ENCODE measurements at regions not wholly inside any gene's neighbourhood (a gene's known extent, or its start where the extent isn't known, plus 50 kb on each side); places are given as distances from the start of the nearest gene placed in this dataset.

DNA sequence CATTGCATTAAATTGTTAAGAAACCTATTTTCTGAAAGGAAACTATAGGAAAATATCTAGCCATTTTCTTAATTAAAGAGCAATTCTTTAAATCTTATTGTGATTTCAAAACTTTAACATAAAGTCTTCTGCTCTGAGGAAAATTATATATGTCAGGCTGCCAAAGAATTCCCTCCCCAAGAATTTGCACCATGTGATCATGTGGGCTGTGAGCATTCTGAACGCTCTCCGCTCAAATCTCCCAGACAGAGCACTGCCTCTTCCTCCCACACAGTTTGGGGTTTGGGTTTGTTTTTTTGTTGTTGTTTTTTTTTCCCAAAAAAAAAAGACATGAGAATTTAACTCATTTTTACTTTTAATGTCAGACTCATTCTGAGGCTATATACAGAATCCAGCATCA is 155.9 kb upstream of the PALMD start:
- ChIA-PET CTCF (no interaction called here), POLR2A (no interaction called here)
- ATAC-seq (no peak), DNase-seq (no peak)
- intact Hi-C loops (cut with micrococcal nuclease): no loop called here
- Mint-ChIP-seq H3K27me3 (peaks cover 12 to 23% (median 21%) of the 10 kb centered on the region in 5 donors), H3K27ac (no peak overlapping the region), H3K36me3 (no peaks in the 10 kb centered on the region), H3K4me3 (no peak overlapping the region), H3K4me1 (no peaks in the 10 kb centered on the region), H3K9me3 (no peaks in the 10 kb centered on the region)
- Histone ChIP-seq H3K4me1 (ENCODE audit: control insufficient read depth in 2 of 2, insufficient read depth in 2 of 2, low read length in 2 of 2) (no peaks in the 10 kb centered on the region), H3K9me3 (ENCODE audit: control insufficient read depth in 2 of 3, low read length in 3 of 3) (no peaks in the 10 kb centered on the region), H3K4me3 (ENCODE audit: low read length) (no peak overlapping the region), H3K27me3 (ENCODE audit: control insufficient read depth in 2 of 2, insufficient read depth in 2 of 2, low read length in 2 of 2) (no peaks in the 10 kb centered on the region), H3K36me3 (ENCODE audit: control insufficient read depth in 2 of 3, insufficient read depth in 3 of 3, low read length in 3 of 3) (no peaks in the 10 kb centered on the region), H3K27ac (ENCODE audit: low read depth, low read length) (no peak overlapping the region)

DNA sequence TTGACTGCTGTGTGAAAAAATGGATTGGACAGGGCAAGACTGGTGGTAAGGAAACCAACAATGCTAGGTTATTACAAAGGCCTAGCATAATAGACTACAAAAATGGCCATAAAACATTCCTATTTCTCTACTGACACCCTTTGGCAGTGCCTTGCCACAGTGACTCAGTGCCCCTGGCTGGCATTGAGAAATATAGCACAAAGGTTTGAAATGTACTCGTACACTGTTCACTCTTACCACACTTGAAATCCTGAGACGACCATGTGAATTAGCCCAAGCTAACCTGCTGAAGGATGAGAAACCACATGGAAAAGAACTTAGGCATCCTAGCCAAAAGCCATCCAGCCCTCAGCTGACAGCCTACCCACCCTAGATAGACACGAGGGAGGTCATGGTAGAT is 149.8 kb upstream of the PALMD start:
- Histone ChIP-seq H3K9me3 (ENCODE audit: control insufficient read depth in 2 of 3, low read length in 3 of 3) (no peaks in the 10 kb centered on the region), H3K27me3 (ENCODE audit: control insufficient read depth in 2 of 2, insufficient read depth in 2 of 2, low read length in 2 of 2) (no peaks in the 10 kb centered on the region), H3K36me3 (ENCODE audit: control insufficient read depth in 2 of 3, insufficient read depth in 3 of 3, low read length in 3 of 3) (no peaks in the 10 kb centered on the region), H3K4me1 (ENCODE audit: control insufficient read depth in 2 of 2, insufficient read depth in 2 of 2, low read length in 2 of 2) (no peaks in the 10 kb centered on the region), H3K27ac (ENCODE audit: low read depth, low read length) (no peak overlapping the region), H3K4me3 (ENCODE audit: low read length) (no peak overlapping the region)
- Mint-ChIP-seq H3K36me3 (no peaks in the 10 kb centered on the region), H3K9me3 (no peaks in the 10 kb centered on the region), H3K27ac (no peak overlapping the region), H3K4me1 (no peaks in the 10 kb centered on the region), H3K4me3 (no peak overlapping the region), H3K27me3 (peaks cover 0 to 9% (median 2%) of the 10 kb centered on the region in 5 donors)
- ATAC-seq: no peak
- intact Hi-C loops (cut with micrococcal nuclease): no loop called here
- no peak for DNase-seq
- ChIA-PET CTCF (no interaction called here), POLR2A (no interaction called here)

- ChIA-PET CTCF (no interaction called here), POLR2A (no interaction called here)
- no peaks in the 10 kb centered on the region for H3K36me3 ChIP-seq (ENCODE audit: control insufficient read depth in 2 of 3, insufficient read depth in 3 of 3, low read length in 3 of 3)
- no peak for DNase-seq
- H3K4me1 Mint-ChIP-seq: no peaks in the 10 kb centered on the region
- no peak overlapping the region for H3K4me3 ChIP-seq (ENCODE audit: low read length)
- no peaks in the 10 kb centered on the region for H3K9me3 Mint-ChIP-seq
- H3K27me3 ChIP-seq (ENCODE audit: control insufficient read depth in 2 of 2, insufficient read depth in 2 of 2, low read length in 2 of 2): no peaks in the 10 kb centered on the region
- H3K9me3 ChIP-seq (ENCODE audit: control insufficient read depth in 2 of 3, low read length in 3 of 3): no peaks in the 10 kb centered on the region
- peaks cover 0 to 6% (median 0%) of the 10 kb centered on the region in 5 donors for H3K27me3 Mint-ChIP-seq
- H3K27ac Mint-ChIP-seq: no peak overlapping the region
- no peak for ATAC-seq
- no peak overlapping the region for H3K4me3 Mint-ChIP-seq
- H3K27ac ChIP-seq (ENCODE audit: low read depth, low read length): no peak overlapping the region
- intact Hi-C loops (cut with micrococcal nuclease): no loop called here
- no peaks in the 10 kb centered on the region for H3K36me3 Mint-ChIP-seq
- no peaks in the 10 kb centered on the region for H3K4me1 ChIP-seq (ENCODE audit: control insufficient read depth in 2 of 2, insufficient read depth in 2 of 2, low read length in 2 of 2)
These were observed 148.2 kb upstream of the PALMD start for GRCh38 chr1:99497690-99498089.

GRCh38 chr1:99500541-99500940 is 145.4 kb upstream of the PALMD start:
- no peaks in the 10 kb centered on the region for H3K4me1 Mint-ChIP-seq
- ChIA-PET CTCF (no interaction called here), POLR2A (no interaction called here)
- no peaks in the 10 kb centered on the region for H3K9me3 ChIP-seq (ENCODE audit: control insufficient read depth in 2 of 3, low read length in 3 of 3)
- H3K36me3 ChIP-seq (ENCODE audit: control insufficient read depth in 2 of 3, insufficient read depth in 3 of 3, low read length in 3 of 3): no peaks in the 10 kb centered on the region
- H3K4me3 Mint-ChIP-seq: no peak overlapping the region
- intact Hi-C loops (cut with micrococcal nuclease): no loop called here
- H3K9me3 Mint-ChIP-seq: no peaks in the 10 kb centered on the region
- H3K4me1 ChIP-seq (ENCODE audit: control insufficient read depth in 2 of 2, insufficient read depth in 2 of 2, low read length in 2 of 2): no peaks in the 10 kb centered on the region
- H3K27ac ChIP-seq (ENCODE audit: low read depth, low read length): no peak overlapping the region
- H3K36me3 Mint-ChIP-seq: no peaks in the 10 kb centered on the region
- no peak overlapping the region for H3K27ac Mint-ChIP-seq
- no peaks in the 10 kb centered on the region for H3K27me3 ChIP-seq (ENCODE audit: control insufficient read depth in 2 of 2, insufficient read depth in 2 of 2, low read length in 2 of 2)
- H3K27me3 Mint-ChIP-seq: peaks cover 0 to 4% (median 0%) of the 10 kb centered on the region in 5 donors
- DNase-seq (no peak), ATAC-seq (no peak)
- H3K4me3 ChIP-seq (ENCODE audit: low read length): no peak overlapping the region

- no peak overlapping the region for H3K27ac Mint-ChIP-seq
- no peaks in the 10 kb centered on the region for H3K4me1 Mint-ChIP-seq
- H3K9me3 Mint-ChIP-seq: peaks cover 0 to 10% (median 3%) of the 10 kb centered on the region in 11 donors
- CTCF ChIA-PET: no interaction called here
- ATAC-seq (no peak), DNase-seq (no peak)
- Histone ChIP-seq H3K9me3 (ENCODE audit: control insufficient read depth in 2 of 3, low read length in 3 of 3) (no peaks in the 10 kb centered on the region), H3K27ac (ENCODE audit: low read depth, low read length) (no peak overlapping the region), H3K4me3 (ENCODE audit: low read length) (no peak overlapping the region), H3K27me3 (ENCODE audit: control insufficient read depth in 2 of 2, insufficient read depth in 2 of 2, low read length in 2 of 2) (no peaks in the 10 kb centered on the region), H3K4me1 (ENCODE audit: control insufficient read depth in 2 of 2, insufficient read depth in 2 of 2, low read length in 2 of 2) (no peaks in the 10 kb centered on the region), H3K36me3 (ENCODE audit: control insufficient read depth in 2 of 3, insufficient read depth in 3 of 3, low read length in 3 of 3) (no peaks in the 10 kb centered on the region)
- POLR2A ChIA-PET: no interaction called here
- intact Hi-C loops (cut with micrococcal nuclease): no loop called here
- no peaks in the 10 kb centered on the region for H3K36me3 Mint-ChIP-seq
- no peak overlapping the region for H3K4me3 Mint-ChIP-seq
- peaks cover 0 to 9% (median 0%) of the 10 kb centered on the region in 5 donors for H3K27me3 Mint-ChIP-seq
These were observed 144.0 kb upstream of the PALMD start for GRCh38 chr1:99501871-99502270.

DNA sequence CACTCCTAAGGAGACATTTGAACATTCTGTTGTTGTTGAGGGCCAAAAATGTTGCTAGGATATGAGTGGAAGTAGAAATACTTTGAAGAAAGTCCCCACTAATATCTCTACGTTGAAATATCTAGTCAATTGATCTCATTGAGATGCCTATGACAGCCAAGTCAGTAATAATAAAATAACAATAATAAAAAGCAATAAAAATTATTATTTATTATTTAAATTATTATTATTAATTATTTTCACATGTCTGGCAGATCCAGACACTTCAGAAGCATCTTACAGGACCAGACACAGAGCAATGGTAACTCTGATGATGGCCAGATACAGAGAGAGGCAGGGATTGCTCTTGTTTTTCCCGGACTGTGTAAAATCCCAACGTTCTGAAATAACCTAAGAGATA is 143.5 kb upstream of the PALMD start:
- no peaks in the 10 kb centered on the region for H3K4me1 Mint-ChIP-seq
- Histone ChIP-seq H3K4me3 (ENCODE audit: low read length) (no peak overlapping the region), H3K4me1 (ENCODE audit: control insufficient read depth in 2 of 2, insufficient read depth in 2 of 2, low read length in 2 of 2) (no peaks in the 10 kb centered on the region), H3K36me3 (ENCODE audit: control insufficient read depth in 2 of 3, insufficient read depth in 3 of 3, low read length in 3 of 3) (no peaks in the 10 kb centered on the region), H3K27me3 (ENCODE audit: control insufficient read depth in 2 of 2, insufficient read depth in 2 of 2, low read length in 2 of 2) (no peaks in the 10 kb centered on the region), H3K27ac (ENCODE audit: low read depth, low read length) (no peak overlapping the region), H3K9me3 (ENCODE audit: control insufficient read depth in 2 of 3, low read length in 3 of 3) (no peaks in the 10 kb centered on the region)
- no peak overlapping the region for H3K4me3 Mint-ChIP-seq
- intact Hi-C loops (cut with micrococcal nuclease): no loop called here
- peaks cover 0 to 9% (median 0%) of the 10 kb centered on the region in 5 donors for H3K27me3 Mint-ChIP-seq
- POLR2A ChIA-PET: no interaction called here
- H3K36me3 Mint-ChIP-seq: peaks cover 0 to 4% (median 0%) of the 10 kb centered on the region in 5 donors
- H3K27ac Mint-ChIP-seq: no peak overlapping the region
- CTCF ChIA-PET: no interaction called here
- ATAC-seq (no peak), DNase-seq (no peak)
- H3K9me3 Mint-ChIP-seq: peaks cover 0 to 14% (median 6%) of the 10 kb centered on the region in 11 donors

GRCh38 chr1:99503276-99503747 is 142.6 kb upstream of the PALMD start:
- no peak for DNase-seq
- peaks cover 0 to 14% (median 6%) of the 10 kb centered on the region in 11 donors for H3K9me3 Mint-ChIP-seq
- H3K9me3 ChIP-seq (ENCODE audit: control insufficient read depth in 2 of 3, low read length in 3 of 3): no peaks in the 10 kb centered on the region
- H3K27me3 ChIP-seq (ENCODE audit: control insufficient read depth in 2 of 2, insufficient read depth in 2 of 2, low read length in 2 of 2): no peaks in the 10 kb centered on the region
- no peaks in the 10 kb centered on the region for H3K4me1 Mint-ChIP-seq
- POLR2A ChIA-PET: no interaction called here
- no peak overlapping the region for H3K27ac ChIP-seq (ENCODE audit: low read depth, low read length)
- no peaks in the 10 kb centered on the region for H3K4me1 ChIP-seq (ENCODE audit: control insufficient read depth in 2 of 2, insufficient read depth in 2 of 2, low read length in 2 of 2)
- CTCF ChIA-PET: no interaction called here
- peaks cover 0 to 4% (median 0%) of the 10 kb centered on the region in 5 donors for H3K36me3 Mint-ChIP-seq
- intact Hi-C loops (cut with micrococcal nuclease): no loop called here
- H3K4me3 ChIP-seq (ENCODE audit: low read length): no peak overlapping the region
- H3K36me3 ChIP-seq (ENCODE audit: control insufficient read depth in 2 of 3, insufficient read depth in 3 of 3, low read length in 3 of 3): no peaks in the 10 kb centered on the region
- ATAC-seq: no peak
- peaks cover 0 to 9% (median 0%) of the 10 kb centered on the region in 5 donors for H3K27me3 Mint-ChIP-seq
- H3K27ac Mint-ChIP-seq: no peak overlapping the region
- H3K4me3 Mint-ChIP-seq: no peak overlapping the region
